Vagina (tissue), 2 donors: ENCODE measurements at regions not wholly inside any gene's neighbourhood (a gene's known extent, or its start where the extent isn't known, plus 50 kb on each side); places are given as distances from the start of the nearest gene placed in this dataset.

Experiments
- DNase-seq, 2 donors: peaks; one replicate each; pipeline ENCODE4 v3.0.0-alpha.2; 2017; ENCODE audit errors: extremely low spot score in 2 of 2
- H3K27ac ChIP-seq: fragments of 200-600 bp; sonication (generic); one replicate; pipeline ENCODE4 v1.5.1; 2019
- H3K27me3 ChIP-seq: fragments of 200-600 bp; sonication (generic); one replicate; pipeline ENCODE4 v1.5.1; 2019
- H3K36me3 ChIP-seq, 2 donors: fragments of 200-600 bp; sonication (generic); one replicate each; pipeline ENCODE4 v1.5.1; 2017 to 2019
- H3K4me1 ChIP-seq: fragments of 200-600 bp; sonication (generic); one replicate; pipeline ENCODE4 v1.5.1; 2019
- H3K4me3 ChIP-seq, 2 donors: fragments of 200-600 bp; sonication (generic); 1 replicate in 1 of 2; 2 replicates in 1 of 2; pipeline ENCODE4 v1.5.1; 2016 to 2019
- H3K9me3 ChIP-seq: fragments of 200-600 bp; sonication (generic); one replicate; pipeline ENCODE4 v1.5.1; 2019
- CTCF ChIP-seq, 3 experiments: fragments of 450-650 bp in 2 of 3; fragments of 200-600 bp in 1 of 3; sonication (generic) in 1 of 3; IDR thresholded peaks; one replicate each; pipeline ENCODE4 v1.5.1; 2017 to 2019; ENCODE audit warnings: antibody characterized with exemption in 3 of 3, mild to moderate bottlenecking in 2 of 3, moderate library complexity in 2 of 3
- POLR2A ChIP-seq, 2 donors: fragments of 450-650 bp; IDR thresholded peaks; one replicate each; pipeline ENCODE4 v1.6.1; 2017; ENCODE audit warnings: antibody characterized with exemption in 2 of 2, mild to moderate bottlenecking in 2 of 2, moderate library complexity in 2 of 2
- POLR2AphosphoS5 ChIP-seq, 2 donors: sonication (generic); formaldehyde crosslinking; IDR thresholded peaks; one replicate each; pipeline ENCODE4 v1.9.0; 2017; ENCODE audit warnings: antibody characterized with exemption in 2 of 2, mild to moderate bottlenecking in 2 of 2, low read depth in 1 of 2; ENCODE audit not compliant: insufficient read depth in 1 of 2
- intact Hi-C: fragments of 100-400 bp; cut with DNase I; formaldehyde crosslinking; loops from one replicate; pipeline ENCODE4 v1.15.1; 2023

- Histone ChIP-seq H3K27ac (no peak overlapping the region), H3K4me1 (no peaks in the 10 kb centered on the region), H3K4me3 (no peak overlapping the region), H3K9me3 (no peaks in the 10 kb centered on the region), H3K27me3 (no peaks in the 10 kb centered on the region), H3K36me3 (no peaks in the 10 kb centered on the region)
- no peak for DNase-seq
- intact Hi-C loops: no loop called here
- no peak for TF ChIP-seq POLR2A (IDR thresholded peaks at IDR 0.05)
- TF ChIP-seq CTCF (IDR thresholded peaks at IDR 0.05): no peak
- TF ChIP-seq POLR2AphosphoS5 (IDR thresholded peaks at IDR 0.05; ENCODE audit: insufficient read depth in 1 of 2, low read depth in 1 of 2): no peak
Observed at GRCh38 chr12:45613296-45613695, 116.2 kb upstream of the ARID2 start.

- Histone ChIP-seq H3K4me1 (no peaks in the 10 kb centered on the region), H3K27me3 (no peaks in the 10 kb centered on the region), H3K9me3 (no peaks in the 10 kb centered on the region), H3K27ac (no peak overlapping the region), H3K4me3 (no peak overlapping the region), H3K36me3 (no peaks in the 10 kb centered on the region)
- no peak for DNase-seq
- TF ChIP-seq POLR2A (IDR thresholded peaks at IDR 0.05) (no peak), POLR2AphosphoS5 (IDR thresholded peaks at IDR 0.05; ENCODE audit: insufficient read depth in 1 of 2, low read depth in 1 of 2) (no peak), CTCF (IDR thresholded peaks at IDR 0.05) (no peak)
- intact Hi-C loops: no loop called here
Observed at GRCh38 chr12:45613855-45614254, 115.7 kb upstream of the ARID2 start.

GRCh38 chr12:45615268-45615667, 114.2 kb upstream of the ARID2 start:
- no peak for DNase-seq
- Histone ChIP-seq H3K27ac (no peak overlapping the region), H3K4me3 (no peak overlapping the region), H3K27me3 (no peaks in the 10 kb centered on the region), H3K4me1 (no peaks in the 10 kb centered on the region), H3K9me3 (no peaks in the 10 kb centered on the region), H3K36me3 (no peaks in the 10 kb centered on the region)
- TF ChIP-seq CTCF (IDR thresholded peaks at IDR 0.05) (no peak), POLR2AphosphoS5 (IDR thresholded peaks at IDR 0.05; ENCODE audit: insufficient read depth in 1 of 2, low read depth in 1 of 2) (no peak), POLR2A (IDR thresholded peaks at IDR 0.05) (no peak)
- intact Hi-C loops: no loop called here

- intact Hi-C loops: no loop called here
Observed at GRCh38 chr12:45619736-45620135, 109.8 kb upstream of the ARID2 start.

GRCh38 chr12:45621703-45622102, 107.8 kb upstream of the ARID2 start:
- Histone ChIP-seq H3K4me1 (no peaks in the 10 kb centered on the region), H3K27me3 (no peaks in the 10 kb centered on the region), H3K27ac (no peak overlapping the region), H3K9me3 (no peaks in the 10 kb centered on the region), H3K36me3 (no peaks in the 10 kb centered on the region), H3K4me3 (no peak overlapping the region)
- TF ChIP-seq CTCF (IDR thresholded peaks at IDR 0.05): no peak
- TF ChIP-seq POLR2A (IDR thresholded peaks at IDR 0.05): no peak
- no peak for TF ChIP-seq POLR2AphosphoS5 (IDR thresholded peaks at IDR 0.05; ENCODE audit: insufficient read depth in 1 of 2, low read depth in 1 of 2)
- DNase-seq: no peak
- intact Hi-C loops: no loop called here

More at GRCh38 chr12:45619736-45620135, 109.8 kb upstream of the ARID2 start:
- DNase-seq: no peak
- Histone ChIP-seq H3K9me3 (no peaks in the 10 kb centered on the region), H3K36me3 (no peaks in the 10 kb centered on the region), H3K4me1 (no peaks in the 10 kb centered on the region), H3K27ac (no peak overlapping the region), H3K27me3 (no peaks in the 10 kb centered on the region), H3K4me3 (no peak overlapping the region)
- TF ChIP-seq POLR2AphosphoS5 (IDR thresholded peaks at IDR 0.05; ENCODE audit: insufficient read depth in 1 of 2, low read depth in 1 of 2) (no peak), CTCF (IDR thresholded peaks at IDR 0.05) (no peak), POLR2A (IDR thresholded peaks at IDR 0.05) (no peak)
